Stomach (tissue), 4 donors: ENCODE measurements at regions not wholly inside any gene's neighbourhood (a gene's known extent, or its start where the extent isn't known, plus 50 kb on each side); places are given as distances from the start of the nearest gene placed in this dataset.

Experiments used
- POLR2A ChIP-seq, 4 donors: fragments of 450-650 bp; IDR thresholded peaks; one replicate each; pipeline ENCODE4 v1.6.1; 2016; ENCODE audit warnings: antibody characterized with exemption in 4 of 4, control low read depth in 2 of 4, mild to moderate bottlenecking in 1 of 4, moderate library complexity in 1 of 4
- TF ChIP-seq, protein P1 (sequence below), 7 experiments: fragments of 450-650 bp in 4 of 7; fragments of 200-600 bp in 3 of 7; sonication (generic) in 3 of 7; IDR thresholded peaks; one replicate each; pipeline ENCODE4 v1.5.1; 2016 to 2019; ENCODE audit warnings: antibody characterized with exemption in 7 of 7, control low read depth in 2 of 7, mild to moderate bottlenecking in 1 of 7

DNA sequence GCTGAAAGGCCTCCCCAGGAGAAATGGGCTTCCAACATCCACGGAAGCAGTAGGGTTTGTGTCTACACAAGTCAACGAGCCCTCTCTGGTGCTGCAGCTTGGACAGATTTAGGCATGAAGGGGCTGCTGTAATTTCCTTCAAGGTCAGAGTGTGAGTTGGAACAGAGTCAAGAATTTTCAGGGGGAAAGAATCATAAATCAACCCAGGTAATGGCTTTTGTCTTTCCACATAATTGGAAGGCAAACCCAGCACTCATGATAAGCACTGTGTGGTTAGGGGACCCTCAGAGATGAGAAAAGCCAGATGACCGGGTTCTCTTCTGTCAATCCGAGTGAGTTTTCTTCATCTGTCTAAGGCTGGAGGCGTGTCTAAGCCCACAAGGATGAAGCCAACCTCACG lies 78.6 kb upstream of the MXRA5 start:
- TF ChIP-seq POLR2A (IDR thresholded peaks at IDR 0.05): no peak
- TF ChIP-seq, protein P1, sequence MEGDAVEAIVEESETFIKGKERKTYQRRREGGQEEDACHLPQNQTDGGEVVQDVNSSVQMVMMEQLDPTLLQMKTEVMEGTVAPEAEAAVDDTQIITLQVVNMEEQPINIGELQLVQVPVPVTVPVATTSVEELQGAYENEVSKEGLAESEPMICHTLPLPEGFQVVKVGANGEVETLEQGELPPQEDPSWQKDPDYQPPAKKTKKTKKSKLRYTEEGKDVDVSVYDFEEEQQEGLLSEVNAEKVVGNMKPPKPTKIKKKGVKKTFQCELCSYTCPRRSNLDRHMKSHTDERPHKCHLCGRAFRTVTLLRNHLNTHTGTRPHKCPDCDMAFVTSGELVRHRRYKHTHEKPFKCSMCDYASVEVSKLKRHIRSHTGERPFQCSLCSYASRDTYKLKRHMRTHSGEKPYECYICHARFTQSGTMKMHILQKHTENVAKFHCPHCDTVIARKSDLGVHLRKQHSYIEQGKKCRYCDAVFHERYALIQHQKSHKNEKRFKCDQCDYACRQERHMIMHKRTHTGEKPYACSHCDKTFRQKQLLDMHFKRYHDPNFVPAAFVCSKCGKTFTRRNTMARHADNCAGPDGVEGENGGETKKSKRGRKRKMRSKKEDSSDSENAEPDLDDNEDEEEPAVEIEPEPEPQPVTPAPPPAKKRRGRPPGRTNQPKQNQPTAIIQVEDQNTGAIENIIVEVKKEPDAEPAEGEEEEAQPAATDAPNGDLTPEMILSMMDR (IDR thresholded peaks at IDR 0.05): no peak
